ENCODE measurements at regions not wholly inside any gene's neighbourhood (a gene's known extent, or its start where the extent isn't known, plus 50 kb on each side); places are given as distances from the start of the nearest gene placed in this dataset.

GRCh38 chr19:28314756-28315155 is 898.2 kb downstream of the UQCRFS1 start:
- TF ChIP-seq FOXM1 (IDR thresholded peaks at IDR 0.05; ENCODE audit: borderline replicate concordance) (no peak), SP1 (IDR thresholded peaks at IDR 0.05) (no peak), SUZ12 (IDR thresholded peaks at IDR 0.05) (no peak)
